ENCODE measurements at regions not wholly inside any gene's neighbourhood (a gene's known extent, or its start where the extent isn't known, plus 50 kb on each side); places are given as distances from the start of the nearest gene placed in this dataset.

DNA sequence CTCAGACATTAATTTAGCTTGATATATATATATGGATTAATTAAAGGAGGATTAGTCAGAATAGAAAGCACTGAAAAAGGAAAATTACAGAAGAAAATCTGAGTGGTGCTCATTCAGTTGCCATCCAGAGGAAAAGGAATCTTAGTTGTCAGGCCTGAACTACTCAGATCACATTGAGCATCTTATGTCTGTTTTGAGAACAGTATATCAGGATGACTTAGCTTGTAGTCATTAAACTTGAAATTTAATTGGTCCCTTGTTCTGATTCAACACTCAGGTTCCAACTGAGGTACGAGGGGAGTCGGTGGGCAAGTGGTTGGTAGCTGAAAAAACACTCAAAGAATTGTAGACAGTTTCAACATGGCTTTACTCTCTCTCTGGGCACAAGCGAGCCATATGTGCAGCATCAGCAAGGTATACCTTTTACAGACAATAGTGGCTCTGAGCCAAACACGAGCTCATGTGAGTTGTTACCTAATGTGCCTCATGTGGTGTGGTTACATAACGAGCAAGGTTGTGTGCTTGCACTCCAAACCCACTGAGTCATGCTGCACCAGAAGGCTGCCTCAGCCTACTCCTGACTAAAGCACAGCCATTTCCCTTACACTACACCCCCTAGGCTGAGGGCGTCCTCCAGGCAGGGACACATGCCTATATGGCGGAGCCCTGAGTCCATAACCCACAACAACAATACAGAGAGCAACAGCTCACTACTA is 73.0 kb upstream of the HMGN3 start:
- no peak for DNase-seq (ENCODE audit: low read depth)

GRCh38 chr6:79305020-79305419 is 70.5 kb upstream of the HMGN3 start:
- no peak for DNase-seq (ENCODE audit: low read depth)

- DNase-seq (ENCODE audit: low read depth), result no peak
Measured at GRCh38 chr6:79302341-79302740, 67.9 kb upstream of the HMGN3 start.

GRCh38 chr6:79301290-79301689 is 66.8 kb upstream of the HMGN3 start:
- DNase-seq (ENCODE audit: low read depth), result no peak

- no peak for DNase-seq (ENCODE audit: low read depth)
Measured at GRCh38 chr6:79296211-79296610, 61.7 kb upstream of the HMGN3 start.
